Nephron progenitor cell (in vitro differentiated cells): ENCODE measurements at regions not wholly inside any gene's neighbourhood (a gene's known extent, or its start where the extent isn't known, plus 50 kb on each side); places are given as distances from the start of the nearest gene placed in this dataset.

Experiments
- DNase-seq: peaks from one replicate; pipeline ENCODE4 v3.0.0; 2021
- H3K27ac Mint-ChIP-seq: 2 replicates; pipeline ENCODE4 v1.8.0; 2021; ENCODE audit warnings: mild to moderate bottlenecking, moderate library complexity, mixed read lengths
- H3K27me3 Mint-ChIP-seq: 2 replicates; pipeline ENCODE4 v1.8.0; 2021; ENCODE audit warnings: mild to moderate bottlenecking, low read depth, mixed read lengths; ENCODE audit not compliant: poor library complexity
- H3K36me3 Mint-ChIP-seq: 2 replicates; pipeline ENCODE4 v1.8.0; 2021; ENCODE audit warnings: low read depth, mixed read lengths
- H3K4me1 Mint-ChIP-seq: 2 replicates; pipeline ENCODE4 v1.8.0; 2021; ENCODE audit warnings: mixed read lengths
- H3K4me3 Mint-ChIP-seq: 2 replicates; pipeline ENCODE4 v1.8.0; 2021; ENCODE audit warnings: mild to moderate bottlenecking, moderate library complexity, mixed read lengths
- H3K9me3 Mint-ChIP-seq: 2 replicates; pipeline ENCODE4 v1.8.0; 2021; ENCODE audit warnings: mild to moderate bottlenecking, moderate library complexity, mixed read lengths
- CTCF ChIP-seq: fragments of 200-600 bp; sonication (generic); IDR thresholded peaks from 2 replicates; pipeline ENCODE4 v1.5.0; 2021; ENCODE audit warnings: antibody characterized with exemption

DNA sequence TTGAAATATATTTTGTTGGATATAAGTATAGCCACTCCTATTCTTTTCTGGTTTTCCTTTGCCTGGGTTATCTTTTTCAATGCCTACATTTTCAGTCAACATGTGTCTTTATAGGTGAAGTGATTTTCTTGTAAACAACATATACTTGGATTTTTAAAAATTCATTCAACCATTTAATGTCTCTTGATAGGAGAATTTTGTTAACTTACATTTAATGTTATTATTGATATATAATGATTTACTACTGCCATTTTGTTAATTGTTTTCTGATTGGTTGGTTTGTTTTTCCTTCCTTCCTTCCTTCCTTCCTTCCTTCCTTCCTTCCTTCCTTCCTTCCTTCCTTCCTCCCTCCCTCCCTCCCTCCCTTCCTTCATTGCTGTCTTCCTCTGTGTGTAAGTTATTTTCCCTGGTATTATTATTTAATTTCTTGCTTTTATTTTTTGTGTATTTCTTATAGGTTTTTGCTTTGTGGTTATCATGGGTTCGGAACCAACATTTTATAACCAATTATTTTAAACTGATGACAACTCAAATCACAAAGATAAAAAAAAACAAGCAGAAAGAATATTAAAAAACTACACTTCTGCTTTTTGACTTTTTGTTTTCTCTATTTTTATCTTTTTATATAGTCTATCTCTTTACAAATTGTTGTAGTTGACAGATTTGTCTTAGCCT is 330.1 kb upstream of the GRID2 start:
- no peak overlapping the region for H3K4me3 Mint-ChIP-seq
- H3K9me3 Mint-ChIP-seq, result peaks cover 20% of the 10 kb centered on the region
- no peaks in the 10 kb centered on the region for H3K36me3 Mint-ChIP-seq
- H3K27me3 Mint-ChIP-seq, result peaks cover 4% of the 10 kb centered on the region
- H3K4me1 Mint-ChIP-seq, result no peaks in the 10 kb centered on the region
- H3K27ac Mint-ChIP-seq, result no peak overlapping the region
- no peak for TF ChIP-seq CTCF
- DNase-seq, result no peak

DNA sequence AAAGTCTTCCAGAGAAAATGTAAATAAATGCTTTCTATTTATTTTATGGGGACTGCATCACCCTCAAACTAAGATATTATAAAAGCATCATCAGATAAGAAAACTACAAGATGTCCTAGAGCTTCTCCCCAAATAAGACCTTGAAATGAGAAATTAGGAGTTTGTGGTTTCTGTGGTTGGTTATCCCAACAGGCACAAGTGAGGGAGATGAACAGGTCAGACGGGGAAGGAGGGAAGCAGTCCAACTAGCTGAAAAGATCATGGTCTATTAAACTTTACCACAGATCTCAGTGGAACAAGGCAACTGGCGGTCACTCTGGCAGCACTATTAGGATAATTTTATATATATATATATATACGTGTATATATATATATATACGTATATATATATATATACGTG is 319.3 kb upstream of the GRID2 start:
- H3K27ac Mint-ChIP-seq, result no peak overlapping the region
- H3K4me1 Mint-ChIP-seq, result no peaks in the 10 kb centered on the region
- no peaks in the 10 kb centered on the region for H3K9me3 Mint-ChIP-seq
- no peak overlapping the region for H3K4me3 Mint-ChIP-seq
- no peak for TF ChIP-seq CTCF
- no peaks in the 10 kb centered on the region for H3K36me3 Mint-ChIP-seq
- H3K27me3 Mint-ChIP-seq, result no peaks in the 10 kb centered on the region
- no peak for DNase-seq

DNA sequence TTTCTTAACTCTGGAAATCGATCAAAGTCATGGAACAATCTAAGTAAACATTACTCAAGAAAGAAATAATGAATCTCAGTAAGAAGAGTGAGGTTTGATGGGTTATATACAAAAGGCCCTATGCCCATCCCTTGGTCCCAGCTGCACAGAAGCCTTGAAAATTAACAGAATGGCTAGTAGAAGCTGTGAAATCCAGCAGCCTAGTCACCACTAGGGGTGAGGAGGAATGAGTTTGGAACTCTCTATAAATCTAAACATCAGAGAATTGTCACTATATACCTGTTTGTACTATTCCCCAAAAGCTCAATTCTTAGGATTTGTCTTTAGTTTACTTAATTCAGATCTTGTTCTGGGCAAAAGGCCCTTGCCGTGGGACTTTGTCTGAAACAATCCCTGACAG is 313.9 kb upstream of the GRID2 start:
- H3K9me3 Mint-ChIP-seq, result no peaks in the 10 kb centered on the region
- H3K4me1 Mint-ChIP-seq, result no peaks in the 10 kb centered on the region
- no peak for TF ChIP-seq CTCF
- no peak for DNase-seq
- H3K4me3 Mint-ChIP-seq, result no peak overlapping the region
- H3K27ac Mint-ChIP-seq, result no peak overlapping the region
- H3K36me3 Mint-ChIP-seq, result no peaks in the 10 kb centered on the region
- no peaks in the 10 kb centered on the region for H3K27me3 Mint-ChIP-seq

DNA sequence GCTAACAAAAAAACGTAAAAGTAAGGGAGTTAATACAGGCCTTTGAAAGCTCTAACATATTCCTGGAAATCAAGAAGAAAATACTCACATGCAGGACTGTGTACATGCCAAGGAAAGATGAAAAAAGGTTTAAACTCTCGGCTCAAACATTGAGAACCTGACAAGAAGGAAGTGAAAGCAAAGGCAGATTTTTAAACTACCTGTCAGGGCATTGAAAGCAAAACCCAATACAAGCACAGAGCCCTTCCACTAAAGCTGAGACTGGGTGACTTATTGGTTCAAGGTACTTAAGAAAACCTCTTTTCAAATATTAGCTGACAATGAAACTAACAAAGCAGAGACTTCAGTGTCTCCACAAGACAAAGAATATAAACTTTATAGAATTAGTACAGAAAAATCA is 313.0 kb upstream of the GRID2 start:
- H3K4me3 Mint-ChIP-seq, result no peak overlapping the region
- H3K27ac Mint-ChIP-seq, result no peak overlapping the region
- no peaks in the 10 kb centered on the region for H3K9me3 Mint-ChIP-seq
- TF ChIP-seq CTCF, result no peak
- no peaks in the 10 kb centered on the region for H3K4me1 Mint-ChIP-seq
- no peak for DNase-seq
- no peaks in the 10 kb centered on the region for H3K27me3 Mint-ChIP-seq
- no peaks in the 10 kb centered on the region for H3K36me3 Mint-ChIP-seq

DNA sequence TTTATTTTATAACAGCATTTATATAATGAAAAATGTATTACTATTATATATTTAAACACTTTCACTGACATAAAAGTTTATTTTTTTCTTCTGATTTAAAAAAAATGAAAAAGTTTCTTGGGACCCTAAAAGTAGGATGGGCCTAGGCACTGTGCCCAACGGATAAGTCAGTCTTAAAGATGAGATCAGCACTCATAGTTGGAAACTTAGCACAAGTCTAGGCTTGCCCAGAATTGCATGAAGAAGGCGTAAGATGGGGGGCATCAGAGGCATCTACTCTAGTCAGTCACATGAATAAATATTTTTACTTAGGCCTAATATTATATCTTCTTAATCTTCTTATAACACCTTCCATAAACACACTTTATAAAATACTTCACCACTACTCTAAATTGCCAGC is 306.7 kb upstream of the GRID2 start:
- no peak overlapping the region for H3K4me3 Mint-ChIP-seq
- no peaks in the 10 kb centered on the region for H3K27me3 Mint-ChIP-seq
- no peak for DNase-seq
- no peaks in the 10 kb centered on the region for H3K9me3 Mint-ChIP-seq
- no peak overlapping the region for H3K27ac Mint-ChIP-seq
- no peak for TF ChIP-seq CTCF
- H3K4me1 Mint-ChIP-seq, result no peaks in the 10 kb centered on the region
- H3K36me3 Mint-ChIP-seq, result no peaks in the 10 kb centered on the region
